H1 (cell line): ENCODE measurements at regions not wholly inside any gene's neighbourhood (a gene's known extent, or its start where the extent isn't known, plus 50 kb on each side); places are given as distances from the start of the nearest gene placed in this dataset.
A peak's percentile ranks its signal among the peaks of the same experiment; 100 is the strongest.

Source experiments
- CTCF ChIA-PET: fragments of 300-600 bp; sonication (Branson Sonifier 250); formaldehyde crosslinking; loops from one replicate; lab custom pipeline; 2021; ENCODE audit not compliant: partially characterized antibody; lab: Charles Lee
- POLR2A ChIA-PET: fragments of 300-600 bp; sonication (Branson Sonifier 250); formaldehyde crosslinking; loops from one replicate; lab custom pipeline; 2021; ENCODE audit warnings: inconsistent platforms; ENCODE audit not compliant: partially characterized antibody; lab: Charles Lee
- DNase-seq, 2 experiments: peaks; one replicate each; pipeline versions ENCODE4 v3.0.0 to v3.0.0-alpha.2; 2010 to 2022; ENCODE audit warnings: low spot score in 2 of 2, low read depth in 1 of 2, mixed read lengths in 1 of 2
- FAIRE-seq: peaks from 2 replicates; lab custom pipeline; 2011; peaks lifted over from hg19 to GRCh38; lab: Jason Lieb, UNC
- H2AFZ ChIP-seq: 2 replicates; pipeline ENCODE4 v1.8.1; 2012; ENCODE audit warnings: low read length, inconsistent platforms
- H2AK5ac ChIP-seq: 2 replicates; pipeline ENCODE4 v1.6.1; 2013; ENCODE audit warnings: low read depth, low read length
- H2BK120ac ChIP-seq: replicated peaks from 2 replicates; pipeline ENCODE3; 2013; ENCODE audit warnings: low read depth, low read length, inconsistent platforms
- H2BK12ac ChIP-seq: 2 replicates; pipeline ENCODE4 v1.6.1; 2013; ENCODE audit warnings: low read depth, low read length
- H2BK15ac ChIP-seq: 2 replicates; pipeline ENCODE4 v1.6.1; 2013; ENCODE audit warnings: low read length
- H2BK20ac ChIP-seq: 2 replicates; pipeline ENCODE4 v1.6.1; 2013; ENCODE audit warnings: low read length
- H2BK5ac ChIP-seq: 2 replicates; pipeline ENCODE4 v1.6.1; 2013; ENCODE audit warnings: low read depth, low read length
- H3K14ac ChIP-seq: 2 replicates; pipeline ENCODE4 v1.6.1; 2013; ENCODE audit warnings: inconsistent platforms; ENCODE audit not compliant: insufficient read length
- H3K18ac ChIP-seq: 2 replicates; pipeline ENCODE4 v1.6.1; 2013; ENCODE audit warnings: low read length; ENCODE audit errors: extremely low read depth
- H3K23ac ChIP-seq: 2 replicates; pipeline ENCODE4 v1.6.1; 2013; ENCODE audit warnings: inconsistent platforms; ENCODE audit not compliant: insufficient read length
- H3K23me2 ChIP-seq: 2 replicates; pipeline ENCODE4 v1.6.1; 2013; ENCODE audit warnings: low read depth, low read length
- H3K27ac ChIP-seq: 2 replicates; pipeline ENCODE4 v1.6.1; 2011; ENCODE audit warnings: low read depth, low read length, inconsistent platforms
- H3K27me3 ChIP-seq, 4 experiments: replicated peaks in 1 of 4; 1 replicate in 1 of 4; 2 replicates in 3 of 4; pipeline versions ENCODE4 v1.6.1 to v1.8.1; 2011 to 2013; ENCODE audit warnings: low read length in 3 of 4, mild to moderate bottlenecking in 3 of 4, inconsistent platforms in 2 of 4, mixed read lengths in 2 of 4, moderate library complexity in 1 of 4; ENCODE audit not compliant: control insufficient read depth in 3 of 4, insufficient read depth in 3 of 4; ENCODE audit errors: extremely low read depth in 1 of 4
- H3K36me3 ChIP-seq, 4 experiments: 2 replicates each; pipeline versions ENCODE4 v1.6.1 to v1.8.1; 2011 to 2013; ENCODE audit warnings: mild to moderate bottlenecking in 4 of 4, low read length in 3 of 4, moderate library complexity in 2 of 4, control low read depth in 1 of 4, inconsistent platforms in 1 of 4; ENCODE audit not compliant: insufficient read depth in 4 of 4, control insufficient read depth in 2 of 4
- H3K4ac ChIP-seq: replicated peaks from 2 replicates; pipeline ENCODE3; 2013; ENCODE audit warnings: low read length, low read depth, mixed read lengths, inconsistent platforms; ENCODE audit not compliant: insufficient read length
- H3K4me1 ChIP-seq, 4 experiments: replicated peaks in 1 of 4; 1 replicate in 1 of 4; 2 replicates in 3 of 4; pipeline versions ENCODE4 v1.6.1 to v1.8.1; 2011 to 2013; ENCODE audit warnings: low read length in 3 of 4, inconsistent platforms in 2 of 4, mixed read lengths in 1 of 4; ENCODE audit not compliant: insufficient read depth in 4 of 4, control insufficient read depth in 3 of 4
- H3K4me2 ChIP-seq, 2 experiments: 2 replicates each; pipeline versions ENCODE4 v1.6.1 to v1.8.1; 2011 to 2013; ENCODE audit warnings: low read depth in 2 of 2, low read length in 2 of 2, control low read depth in 1 of 2, inconsistent platforms in 1 of 2, mild to moderate bottlenecking in 1 of 2; ENCODE audit not compliant: insufficient read depth in 1 of 2
- H3K4me3 ChIP-seq, 4 experiments: fragments of 200-600, 300-600 bp in 1 of 4; sonication (generic), shearing (Covaris generic), sonication (Bioruptor Twin) in 1 of 4; 2 replicates each; pipeline versions ENCODE4 v1.5.1 to v1.8.1; 2011 to 2016; ENCODE audit warnings: low read length in 4 of 4, low read depth in 3 of 4, control low read depth in 2 of 4, inconsistent platforms in 2 of 4, mild to moderate bottlenecking in 2 of 4, mixed read lengths in 1 of 4, moderate library complexity in 1 of 4; ENCODE audit not compliant: insufficient read depth in 2 of 4; ENCODE audit errors: extremely low read depth in 1 of 4
- H3K56ac ChIP-seq: replicated peaks from 2 replicates; pipeline ENCODE3; 2013; ENCODE audit warnings: low read depth, mild to moderate bottlenecking, mixed read lengths, low read length, inconsistent platforms; ENCODE audit not compliant: insufficient read length
- H3K79me1 ChIP-seq: 2 replicates; pipeline ENCODE4 v1.6.1; 2013; ENCODE audit warnings: low read depth, low read length, control low read depth
- H3K79me2 ChIP-seq, 2 experiments: 2 replicates each; pipeline versions ENCODE4 v1.6.1 to v1.8.1; 2012 to 2013; ENCODE audit warnings: low read length in 2 of 2, mild to moderate bottlenecking in 2 of 2, inconsistent platforms in 1 of 2; ENCODE audit not compliant: insufficient read depth in 2 of 2, control insufficient read depth in 1 of 2
- H3K9ac ChIP-seq, 4 experiments: replicated peaks in 1 of 4; 1 replicate in 1 of 4; 2 replicates in 3 of 4; pipeline versions ENCODE4 v1.6.1 to v1.8.1; 2011 to 2013; ENCODE audit warnings: low read depth in 3 of 4, low read length in 3 of 4, control low read depth in 2 of 4, mild to moderate bottlenecking in 2 of 4, moderate library complexity in 2 of 4, inconsistent platforms in 1 of 4; ENCODE audit errors: extremely low read depth in 1 of 4
- H3K9me3 ChIP-seq, 2 experiments: 2 replicates each; pipeline versions ENCODE4 v1.6.1 to v1.8.1; 2012 to 2013; ENCODE audit warnings: mild to moderate bottlenecking in 2 of 2, moderate library complexity in 2 of 2, control low read depth in 1 of 2, inconsistent platforms in 1 of 2, low read depth in 1 of 2, low read length in 1 of 2, mixed read lengths in 1 of 2; ENCODE audit not compliant: insufficient read depth in 2 of 2
- H4K20me1 ChIP-seq, 2 experiments: replicated peaks in 1 of 2; 2 replicates each; pipeline versions ENCODE3 to v1.8.1; 2011 to 2013; ENCODE audit warnings: inconsistent platforms in 2 of 2, low read length in 2 of 2, mild to moderate bottlenecking in 1 of 2; ENCODE audit not compliant: insufficient read depth in 2 of 2, control insufficient read depth in 1 of 2
- H4K5ac ChIP-seq: 2 replicates; pipeline ENCODE4 v1.6.1; 2013; ENCODE audit warnings: low read length, low read depth, mixed read lengths, inconsistent platforms; ENCODE audit not compliant: insufficient read length
- H4K8ac ChIP-seq: 2 replicates; pipeline ENCODE4 v1.8.0; 2013; ENCODE audit warnings: mild to moderate bottlenecking, moderate library complexity, low read length, inconsistent platforms; ENCODE audit not compliant: insufficient read depth; ENCODE audit errors: extremely low read depth
- H4K91ac ChIP-seq: replicated peaks from 2 replicates; pipeline ENCODE3; 2013; ENCODE audit warnings: low read length, mixed read lengths, inconsistent platforms; ENCODE audit not compliant: insufficient read length
- BACH1 ChIP-seq: IDR thresholded peaks from 2 replicates; pipeline ENCODE4 v1.6.1; 2012; ENCODE audit warnings: low read length, improper control_type of control experiment
- CTBP2 ChIP-seq: IDR thresholded peaks from 2 replicates; pipeline ENCODE4 v1.7.0; 2011; ENCODE audit warnings: borderline replicate concordance, mild to moderate bottlenecking, moderate library complexity, mixed read lengths, low read length; ENCODE audit not compliant: insufficient read depth, insufficient read length
- MAFK ChIP-seq: IDR thresholded peaks from 2 replicates; pipeline ENCODE4 v1.6.1; 2012; ENCODE audit warnings: low read depth, mild to moderate bottlenecking, improper control_type of control experiment, low read length
- NRF1 ChIP-seq: IDR thresholded peaks from 2 replicates; pipeline ENCODE4 v1.6.1; 2011; ENCODE audit warnings: mild to moderate bottlenecking, low read depth, low read length, improper control_type of control experiment
- SRF ChIP-seq: IDR thresholded peaks from 2 replicates; pipeline ENCODE4 v1.6.1; 2011; ENCODE audit warnings: mild to moderate bottlenecking, low read depth, low read length, moderate library complexity
- TBP ChIP-seq: IDR thresholded peaks from 2 replicates; pipeline ENCODE4 v1.6.1; 2011; ENCODE audit warnings: low read depth, low read length, improper control_type of control experiment
- WGBS, 2 experiments: shearing (Covaris generic) in 1 of 2; methylation state at CpG; one replicate each; pipeline versions ENCODE4 v1.1.6 to v1.1.7; 2013 to 2015; ENCODE audit warnings: low lambda C conversion rate in 2 of 2, mixed read lengths in 2 of 2, inconsistent platforms in 1 of 2, low coverage in 1 of 2, missing lambda C conversion rate in 1 of 2; ENCODE audit not compliant: insufficient replicate concordance in 2 of 2, insufficient coverage in 1 of 2, insufficient read length in 1 of 2; ENCODE audit errors: extremely low coverage in 1 of 2, missing lambda C conversion rate in 1 of 2; 5-methylcytosine and 5-hydroxymethylcytosine counted together

- H2BK12ac ChIP-seq = 0 out of 2 replicates have a peak overlapping the region, but pooled peaks have one; percentile 60
- H3K4me3 ChIP-seq = no peak overlapping the region
- H3K18ac ChIP-seq = peak overlapping the region; percentile 48
- no peaks in the 10 kb centered on the region for H3K36me3 ChIP-seq
- H3K4ac ChIP-seq = no peak overlapping the region
- H3K79me2 ChIP-seq = no peaks in the 10 kb centered on the region
- no peaks in the 10 kb centered on the region for H4K20me1 ChIP-seq
- no peak overlapping the region; the same call in 1 of the 2 replicates for H2AFZ ChIP-seq
- H4K91ac ChIP-seq = no peak overlapping the region
- no peak for FAIRE-seq
- no peak overlapping the region for H3K14ac ChIP-seq
- H2AK5ac ChIP-seq = no peak overlapping the region
- POLR2A ChIA-PET = no interaction called here
- no peak overlapping the region for H4K5ac ChIP-seq
- no peak overlapping the region for H3K9ac ChIP-seq
- peaks cover 0 to 5% (median 0%) of the 10 kb centered on the region in 4 experiments; a peak in 1 of 7 replicates for H3K4me1 ChIP-seq
- no peak overlapping the region for H4K8ac ChIP-seq
- no peaks in the 10 kb centered on the region for H3K23me2 ChIP-seq
- no peak overlapping the region for H2BK120ac ChIP-seq
- no peak overlapping the region for H2BK15ac ChIP-seq
- 90% methylated on average over 9 of the region's 10 CpGs; no CpG with 5 or more reads in 1 of the 2 experiments for WGBS, 2 experiments
- H3K27me3 ChIP-seq = no peaks in the 10 kb centered on the region
- H3K27ac ChIP-seq = no peak overlapping the region
- no peak for TF ChIP-seq CTBP2
- TF ChIP-seq TBP = no peak
- TF ChIP-seq SRF = no peak
- peak; percentile 92 for TF ChIP-seq BACH1
- TF ChIP-seq MAFK = peak; percentile 39; the same call in 1 of the 2 replicates
- TF ChIP-seq NRF1 = no peak
- no peak overlapping the region for H2BK20ac ChIP-seq
- no peak overlapping the region for H3K23ac ChIP-seq
- DNase-seq = no peak
- H2BK5ac ChIP-seq = 0 out of 2 replicates have a peak overlapping the region, but pooled peaks have one; percentile 35
- H3K79me1 ChIP-seq = no peaks in the 10 kb centered on the region
- no peak overlapping the region for H3K4me2 ChIP-seq
- CTCF ChIA-PET = interaction anchor here (0.7 to 1.1 kb wide), 2 partner anchors 45 to 488 kb away, joined by 3 to 4 read pairs; no protein-coding TSS in a partner anchor
- H3K9me3 ChIP-seq = no peaks in the 10 kb centered on the region
- no peak overlapping the region for H3K56ac ChIP-seq
These were observed 86.5 kb upstream of the PFKP start for GRCh38 chr10:2980791-2981360.
